HG02571 (cell line): ENCODE measurements at regions not wholly inside any gene's neighbourhood (a gene's known extent, or its start where the extent isn't known, plus 50 kb on each side); places are given as distances from the start of the nearest gene placed in this dataset.

Experiments
- ATAC-seq: cut with Tn5 transposase; IDR thresholded peaks from one replicate; pipeline ENCODE4 v1.9.1; 2021; ENCODE audit warnings: mild to moderate bottlenecking, moderate library complexity; ENCODE audit not compliant: unreplicated experiment

- ATAC-seq = no peak
Measured at GRCh38 chr3:46091741-46092701, 64.7 kb upstream of the XCR1 start.

GRCh38 chr3:46091046-46091445 lies 63.8 kb upstream of the XCR1 start:
- ATAC-seq = no peak

DNA sequence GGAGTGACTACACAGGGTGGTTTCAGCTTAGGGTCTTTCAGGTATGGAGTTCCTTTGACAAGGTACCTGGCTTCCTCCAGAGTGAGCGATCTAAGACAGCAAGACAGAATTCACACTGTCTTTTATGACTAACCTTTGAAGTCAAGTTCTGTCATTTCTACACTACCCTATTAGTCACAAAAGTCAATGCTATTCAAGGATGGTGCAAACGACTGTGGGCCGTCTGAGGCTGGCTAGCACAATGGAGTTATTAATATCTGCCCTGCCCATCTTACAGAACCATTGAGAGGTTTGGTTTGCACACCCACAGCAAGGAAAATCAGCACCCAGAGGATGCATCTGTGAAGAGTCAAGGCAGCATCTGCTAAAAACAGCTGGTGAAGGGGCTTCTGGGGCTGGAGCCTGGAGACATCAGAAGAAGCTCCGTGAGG lies 62.9 kb upstream of the XCR1 start:
- peak; percentile 40 for ATAC-seq

GRCh38 chr3:46089237-46090011 lies 62.1 kb upstream of the XCR1 start:
- ATAC-seq = peak; percentile 48

GRCh38 chr3:46087871-46088270 lies 60.6 kb upstream of the XCR1 start:
- no peak for ATAC-seq

GRCh38 chr3:46086986-46087385 lies 59.7 kb upstream of the XCR1 start:
- no peak for ATAC-seq

GRCh38 chr3:46086083-46086437 lies 58.8 kb upstream of the XCR1 start:
- no peak for ATAC-seq

- no peak for ATAC-seq
Measured at GRCh38 chr3:46085421-46086082, 58.3 kb upstream of the XCR1 start.

GRCh38 chr3:46083956-46084355 lies 56.7 kb upstream of the XCR1 start:
- ATAC-seq = no peak

DNA sequence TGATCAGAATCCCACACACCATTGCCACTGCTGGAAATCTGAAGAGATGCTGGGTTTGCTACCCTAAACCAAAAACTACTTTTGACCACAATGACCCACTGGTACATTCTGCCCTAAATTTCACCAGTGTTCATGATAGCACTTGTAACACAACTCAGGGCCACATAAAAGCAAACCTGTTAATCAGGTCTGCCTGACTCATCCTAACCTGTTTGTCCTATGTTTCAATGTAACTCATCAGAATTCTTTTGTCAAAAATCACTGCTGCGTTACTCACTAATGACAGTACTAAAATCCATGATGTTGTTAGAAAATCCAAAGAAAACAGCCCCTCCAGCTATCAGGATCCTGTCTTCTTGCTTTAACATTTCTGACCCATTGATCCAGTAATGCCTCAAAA lies 55.6 kb upstream of the XCR1 start:
- ATAC-seq = no peak

GRCh38 chr3:46082021-46082420 lies 54.7 kb upstream of the XCR1 start:
- ATAC-seq = no peak

DNA sequence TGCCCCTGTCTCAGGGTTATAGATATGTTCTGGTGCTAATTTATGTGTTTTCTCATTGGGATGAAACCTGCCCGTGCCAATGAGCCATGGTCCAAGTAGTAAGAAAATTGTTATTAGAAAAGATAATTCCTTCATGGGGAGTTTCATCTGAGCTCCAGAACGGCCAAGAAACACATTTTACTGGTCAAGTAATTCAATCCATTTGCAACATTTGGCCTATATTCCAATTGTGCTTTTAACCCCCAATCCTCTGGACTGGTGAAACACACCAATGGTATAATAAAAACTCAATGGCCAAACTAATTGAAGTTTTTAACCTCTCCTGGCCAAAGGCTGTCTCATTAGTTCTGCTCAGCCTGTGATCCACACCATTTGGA lies 53.7 kb upstream of the XCR1 start:
- no peak for ATAC-seq

- no peak for ATAC-seq
Measured at GRCh38 chr3:46080124-46080968, 53.1 kb upstream of the XCR1 start.

GRCh38 chr3:46078712-46079400 lies 51.6 kb upstream of the XCR1 start:
- ATAC-seq = peak; percentile 69
